Activated B cell treated with CpG ODN at 0.5 μM for 24 hours (primary cell): ENCODE measurements at regions not wholly inside any gene's neighbourhood (a gene's known extent, or its start where the extent isn't known, plus 50 kb on each side); places are given as distances from the start of the nearest gene placed in this dataset.

Source experiments
- ATAC-seq: fragments of 200-7000 bp; cut with Tn5 transposase; one replicate; pipeline ENCODE4 v1.10.0; 2021; ENCODE audit warnings: low read depth, mild to moderate bottlenecking, moderate library complexity
- CTCF ChIA-PET: fragments of 350-600 bp; sonication (Branson Sonifier 250); formaldehyde crosslinking; loops from one replicate; lab custom pipeline; 2021; ENCODE audit warnings: antibody characterized with exemption; lab: Charles Lee
- POLR2A ChIA-PET: fragments of 350-600 bp; sonication (Branson Sonifier 250); formaldehyde crosslinking; loops from one replicate; lab custom pipeline; 2021; ENCODE audit warnings: antibody characterized with exemption; lab: Charles Lee
- DNase-seq: peaks from one replicate; pipeline ENCODE4 v3.0.0; 2022
- H3K27ac Mint-ChIP-seq: one replicate; pipeline ENCODE4 v1.8.0; 2020; ENCODE audit warnings: mixed read lengths
- H3K27me3 Mint-ChIP-seq: one replicate; pipeline ENCODE4 v1.8.0; 2021; ENCODE audit warnings: mixed read lengths
- H3K36me3 Mint-ChIP-seq: one replicate; pipeline ENCODE4 v1.8.0; 2021; ENCODE audit warnings: low read depth, mixed read lengths
- H3K4me1 Mint-ChIP-seq: one replicate; pipeline ENCODE4 v1.8.0; 2021; ENCODE audit warnings: mixed read lengths
- H3K4me3 Mint-ChIP-seq: one replicate; pipeline ENCODE4 v1.8.0; 2020; ENCODE audit warnings: mild to moderate bottlenecking, mixed read lengths
- H3K9me3 Mint-ChIP-seq: one replicate; pipeline ENCODE4 v1.8.0; 2020; ENCODE audit warnings: mixed read lengths
- CTCF ChIP-seq: fragments of 200-600 bp; IDR thresholded peaks from one replicate; pipeline ENCODE4 v1.8.0; 2022; ENCODE audit warnings: antibody characterized with exemption, mild to moderate bottlenecking
- intact Hi-C: fragments of 100-400 bp; cut with micrococcal nuclease; formaldehyde crosslinking; loops from one replicate; pipeline ENCODE4 v1.15.1; 2024

GRCh38 chr7:1344981-1345701 lies 112.5 kb downstream of the UNCX start:
- Mint-ChIP-seq H3K4me3 (no peak overlapping the region), H3K36me3 (no peaks in the 10 kb centered on the region), H3K9me3 (peaks cover 2% of the 10 kb centered on the region), H3K4me1 (no peaks in the 10 kb centered on the region), H3K27me3 (peaks cover 10% of the 10 kb centered on the region), H3K27ac (no peak overlapping the region)
- ChIA-PET POLR2A (no interaction called here), CTCF (no interaction called here)
- no peak for TF ChIP-seq CTCF
- ATAC-seq (no peak), DNase-seq (no peak)
- intact Hi-C loops, result no loop called here

GRCh38 chr7:1345796-1346755 lies 113.2 kb downstream of the MICALL2 start:
- Mint-ChIP-seq H3K9me3 (peaks cover 2% of the 10 kb centered on the region), H3K36me3 (no peaks in the 10 kb centered on the region), H3K4me1 (no peaks in the 10 kb centered on the region), H3K27me3 (peaks cover 10% of the 10 kb centered on the region), H3K27ac (no peak overlapping the region), H3K4me3 (no peak overlapping the region)
- intact Hi-C loops, result no loop called here
- ATAC-seq, result no peak
- TF ChIP-seq CTCF, result no peak
- POLR2A ChIA-PET, result no interaction called here
- CTCF ChIA-PET, result no interaction called here
- DNase-seq, result no peak

DNA sequence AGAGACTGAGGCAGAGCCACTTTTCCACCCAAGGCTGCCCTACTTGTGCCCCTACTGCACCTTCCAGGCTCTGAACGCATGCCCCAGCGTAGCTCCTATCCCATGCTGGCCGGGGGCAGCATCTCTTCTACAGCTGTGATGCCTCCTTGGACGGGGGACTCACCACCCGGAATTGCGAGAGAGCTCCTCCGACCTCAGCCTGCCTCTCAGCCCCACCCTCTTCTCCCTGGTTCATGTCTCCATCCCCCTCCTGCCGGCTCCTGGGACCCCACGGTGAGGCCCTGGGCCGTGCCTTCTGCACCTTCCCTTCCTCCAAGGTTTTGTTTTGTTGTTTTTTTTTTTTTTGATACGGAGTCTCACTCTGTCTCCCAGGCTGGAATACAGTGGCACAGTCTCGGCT lies 112.4 kb downstream of the MICALL2 start:
- ATAC-seq (no peak), DNase-seq (no peak)
- intact Hi-C loops, result no loop called here
- no peak overlapping the region for H3K27ac Mint-ChIP-seq
- peaks cover 2% of the 10 kb centered on the region for H3K9me3 Mint-ChIP-seq
- ChIA-PET CTCF (no interaction called here), POLR2A (no interaction called here)
- H3K27me3 Mint-ChIP-seq, result peaks cover 10% of the 10 kb centered on the region
- H3K36me3 Mint-ChIP-seq, result no peaks in the 10 kb centered on the region
- TF ChIP-seq CTCF, result no peak
- H3K4me3 Mint-ChIP-seq, result no peak overlapping the region
- H3K4me1 Mint-ChIP-seq, result no peaks in the 10 kb centered on the region

DNA sequence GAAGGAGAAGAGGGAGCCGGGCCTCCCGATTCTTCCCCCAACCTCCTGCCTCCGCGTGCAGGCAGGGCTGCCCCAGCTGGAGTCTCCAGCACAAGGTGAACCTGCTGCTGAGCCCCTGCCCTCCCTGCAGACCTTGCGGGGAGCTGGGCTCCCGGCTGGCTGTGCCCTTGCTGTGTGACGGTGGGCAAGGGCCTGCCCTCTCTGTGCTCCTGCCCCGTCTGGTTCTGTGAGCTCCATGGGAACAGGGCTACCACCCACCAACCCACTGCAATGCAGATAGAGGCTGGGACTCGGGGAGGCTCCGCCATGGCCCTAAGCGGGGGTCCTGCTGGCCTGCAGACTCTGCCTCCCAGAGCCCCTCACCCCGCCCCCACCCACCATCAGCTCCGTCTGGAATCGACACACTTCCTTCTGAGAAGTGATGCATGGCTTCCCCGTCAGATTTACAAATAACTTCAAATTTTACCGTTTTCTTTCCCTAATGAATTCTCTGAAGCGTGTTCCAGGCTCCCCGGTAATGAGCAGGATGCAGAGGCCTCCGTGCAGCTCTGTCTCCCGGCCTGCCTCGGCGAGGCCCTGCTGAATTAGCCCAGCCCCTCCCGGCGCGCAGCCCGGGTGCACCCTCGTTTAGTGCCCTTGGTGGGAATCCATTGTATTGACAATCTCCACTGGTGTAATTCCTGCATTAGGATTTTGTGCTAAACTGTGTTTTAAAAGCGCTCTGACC lies 111.0 kb downstream of the MICALL2 start:
- H3K4me3 Mint-ChIP-seq, result no peak overlapping the region
- intact Hi-C loops, result no loop called here
- ChIA-PET POLR2A (no interaction called here), CTCF (no interaction called here)
- no peaks in the 10 kb centered on the region for H3K4me1 Mint-ChIP-seq
- H3K36me3 Mint-ChIP-seq, result no peaks in the 10 kb centered on the region
- H3K9me3 Mint-ChIP-seq, result no peaks in the 10 kb centered on the region
- H3K27me3 Mint-ChIP-seq, result peaks cover 9% of the 10 kb centered on the region
- no peak for ATAC-seq
- no peak for TF ChIP-seq CTCF
- no peak for DNase-seq
- no peak overlapping the region for H3K27ac Mint-ChIP-seq
